HG02678 (cell line): ENCODE measurements at regions not wholly inside any gene's neighbourhood (a gene's known extent, or its start where the extent isn't known, plus 50 kb on each side); places are given as distances from the start of the nearest gene placed in this dataset.
"Not testable (repeated sequence)": the region's sequence is repeated elsewhere in the genome, so short reads cannot be mapped to it uniquely, and the experiment has no call there.

Experiments
- ATAC-seq: cut with Tn5 transposase; IDR thresholded peaks from one replicate; pipeline ENCODE4 v1.9.1; 2021; ENCODE audit warnings: mild to moderate bottlenecking, moderate library complexity; ENCODE audit not compliant: unreplicated experiment

DNA sequence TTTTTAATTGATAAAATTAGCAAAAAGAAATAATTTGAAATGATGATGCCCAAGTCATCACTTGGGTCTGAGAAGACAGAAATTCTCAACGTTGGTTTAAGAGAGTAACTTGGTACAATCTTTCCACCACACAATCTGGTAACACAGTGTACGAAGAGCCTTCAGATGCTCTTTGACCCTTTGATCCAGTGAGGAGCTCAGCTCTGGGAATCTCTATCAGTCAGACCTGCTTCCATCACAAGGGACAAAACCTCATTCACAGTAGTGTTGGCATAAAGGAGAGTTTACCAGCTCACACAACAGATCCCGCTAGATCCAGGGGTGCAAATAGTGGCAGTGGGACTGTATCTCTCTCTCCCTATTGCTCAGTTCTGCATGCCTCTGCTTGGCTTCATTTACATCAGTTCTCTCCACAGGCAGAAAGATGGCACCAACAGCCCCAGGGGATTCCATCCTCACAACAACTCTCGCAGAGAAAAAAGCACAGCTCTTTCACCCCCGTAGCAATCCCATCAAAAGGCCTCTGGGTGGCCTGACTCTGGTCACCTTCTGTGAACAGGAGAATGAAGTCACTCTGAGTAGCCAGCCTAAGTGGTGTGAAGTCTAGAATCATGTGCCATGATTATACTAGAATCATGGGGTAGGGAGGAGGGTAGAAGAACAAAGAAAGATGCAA lies 119.7 kb downstream of the ZNF281 start:
- no peak for ATAC-seq

DNA sequence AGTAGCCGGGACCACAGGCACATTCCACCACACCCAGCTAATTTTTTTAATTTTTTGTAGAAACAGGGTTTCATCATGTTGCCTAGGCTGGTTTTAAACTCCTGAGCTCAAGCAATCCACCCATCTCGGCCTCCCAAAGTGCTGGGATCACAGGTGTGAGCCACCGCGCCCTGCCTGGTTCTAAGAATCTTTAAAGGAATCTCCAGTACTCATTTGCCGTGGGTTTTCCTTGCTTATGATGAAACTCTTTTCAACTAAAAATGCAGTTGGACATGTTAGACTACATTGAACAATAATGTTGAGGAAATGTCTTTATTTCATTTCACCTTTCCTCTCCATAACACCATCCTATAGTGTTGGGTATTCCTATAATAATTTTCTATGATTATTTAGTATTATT lies 121.6 kb downstream of the ZNF281 start:
- no peak for ATAC-seq

DNA sequence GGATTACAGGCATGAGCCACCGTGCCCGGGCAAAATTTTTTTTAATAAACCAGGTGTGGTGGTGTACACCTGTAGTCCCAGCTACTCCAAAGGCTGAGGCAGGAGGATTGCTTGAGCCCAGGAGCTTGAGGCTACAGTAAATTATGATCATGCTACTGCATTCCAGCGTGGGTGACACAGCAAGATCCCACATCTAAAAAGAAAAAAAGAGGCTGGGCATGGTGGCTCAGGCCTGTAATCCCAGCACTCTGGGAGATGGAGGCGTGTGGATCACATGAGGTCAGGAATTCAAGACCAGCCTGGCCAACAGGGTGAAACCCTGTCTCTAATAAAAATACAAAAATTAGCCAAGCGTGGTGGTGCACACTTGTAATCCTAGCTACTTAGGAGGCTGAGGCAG lies 125.6 kb downstream of the ZNF281 start:
- ATAC-seq = not testable (repeated sequence)

DNA sequence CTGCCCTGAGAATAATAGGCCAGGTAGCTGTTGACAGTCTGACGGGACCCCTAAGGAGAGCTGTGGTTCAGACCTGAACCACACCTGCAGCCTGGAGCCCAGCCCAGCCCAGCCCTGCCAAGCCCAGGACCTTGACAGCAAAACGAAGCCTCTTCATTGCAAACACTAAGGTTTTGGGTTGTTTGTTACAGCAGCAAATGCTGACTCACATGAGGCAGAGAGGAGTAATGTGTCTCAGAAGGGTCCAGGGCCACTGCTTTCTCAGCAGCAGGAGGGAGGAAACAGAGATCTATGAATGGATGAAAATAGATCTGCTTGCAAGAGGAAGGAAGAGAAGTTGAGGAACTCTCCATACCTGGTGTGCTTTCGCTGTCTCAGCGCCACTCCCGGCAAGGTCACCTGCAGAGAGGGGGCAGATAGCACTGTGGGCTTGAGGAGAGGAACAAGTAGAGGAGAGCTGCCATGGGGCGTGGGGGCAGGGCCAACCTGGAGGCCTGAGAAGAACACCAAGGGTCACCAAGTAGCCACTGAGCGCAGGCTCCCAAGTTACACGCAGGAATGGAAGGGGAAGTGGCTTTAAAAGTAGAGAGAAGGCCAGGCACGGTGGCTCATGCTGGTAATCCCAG lies 127.2 kb downstream of the ZNF281 start:
- no peak for ATAC-seq

DNA sequence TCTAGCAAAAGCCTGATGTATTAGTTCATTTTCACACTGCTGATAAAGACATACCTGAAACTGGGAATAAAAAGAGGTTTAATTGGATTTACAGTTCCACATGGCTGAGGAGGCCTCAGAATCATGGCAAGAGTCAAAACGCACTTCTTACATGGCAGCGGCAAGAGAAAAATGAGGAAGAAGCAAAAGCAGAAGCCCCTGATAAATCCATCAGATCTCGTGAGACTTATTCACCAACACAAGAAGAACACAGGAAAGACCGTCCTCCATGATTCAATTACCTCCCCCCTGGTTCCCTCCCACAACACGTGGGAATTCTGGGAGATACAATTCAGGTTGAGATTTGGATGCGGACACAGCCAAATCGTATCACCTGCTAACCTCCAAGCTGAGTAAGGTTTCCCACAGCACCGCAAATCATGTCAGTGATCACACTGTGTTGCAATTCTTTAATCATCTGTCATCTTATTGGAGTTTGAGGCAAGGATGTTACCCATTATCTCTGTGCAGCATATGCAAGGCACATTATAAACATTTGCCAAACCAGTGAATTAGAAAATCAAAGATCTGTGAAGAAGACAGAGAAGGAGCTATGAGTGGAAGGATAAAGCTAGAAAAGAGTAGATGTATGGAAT lies 128.5 kb downstream of the ZNF281 start:
- no peak for ATAC-seq

DNA sequence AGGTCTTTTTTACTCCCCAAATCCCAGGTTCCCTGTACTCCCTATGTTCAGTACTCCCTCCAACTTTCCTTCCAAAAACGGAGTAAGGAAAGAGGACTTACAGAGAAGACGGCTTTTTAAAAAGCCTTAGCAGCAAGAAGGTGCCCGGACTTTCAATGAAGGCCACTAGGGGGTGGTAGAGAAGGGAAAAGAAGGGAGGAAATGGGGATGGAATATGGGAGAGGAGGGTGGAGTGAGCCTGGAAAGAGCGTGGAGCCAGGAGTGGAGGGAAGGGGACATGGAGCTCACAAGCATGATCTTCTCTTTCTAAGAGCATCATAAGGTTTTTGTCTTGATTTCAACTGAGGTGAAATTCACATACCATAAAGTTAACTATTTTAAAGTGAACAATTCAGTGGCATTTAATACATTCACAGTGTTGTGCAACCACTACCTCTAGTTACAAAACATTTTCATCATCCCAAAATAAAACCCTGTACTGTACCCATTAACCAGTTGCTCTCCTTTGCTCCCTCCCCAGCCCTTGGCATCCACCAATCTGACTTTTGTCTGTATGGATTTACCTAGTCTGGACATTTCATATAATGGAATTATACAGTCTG lies 129.9 kb downstream of the ZNF281 start:
- no peak for ATAC-seq

DNA sequence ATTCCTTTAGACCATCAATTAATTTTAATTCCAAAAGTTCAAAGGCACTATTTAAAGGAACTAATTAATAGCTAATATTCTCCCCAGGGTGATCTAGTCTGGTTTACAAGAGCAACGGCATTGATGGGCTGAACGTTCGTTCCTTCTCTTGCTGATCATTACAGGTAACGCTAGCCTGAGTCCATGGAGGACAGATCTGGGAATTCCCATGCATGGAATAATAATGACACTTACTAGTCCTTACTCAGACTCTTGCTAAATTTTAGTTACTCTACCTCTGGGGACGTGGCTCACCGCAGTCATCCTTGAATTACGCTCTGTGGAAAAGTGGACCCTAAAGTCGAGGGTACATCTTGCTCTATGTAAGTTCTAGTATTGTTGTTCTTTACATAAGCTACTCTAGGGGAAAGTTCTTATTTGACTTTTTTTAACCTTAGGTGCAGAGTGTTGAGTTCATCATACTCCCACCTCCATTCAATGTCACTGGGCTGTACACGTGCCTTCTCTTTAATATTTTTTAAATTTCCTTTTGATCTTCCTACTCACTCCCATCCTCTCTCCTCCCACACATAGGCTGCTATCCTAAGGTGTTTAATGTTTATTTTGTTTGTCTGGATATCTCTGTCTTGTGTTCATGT lies 133.9 kb downstream of the ZNF281 start:
- no peak for ATAC-seq

DNA sequence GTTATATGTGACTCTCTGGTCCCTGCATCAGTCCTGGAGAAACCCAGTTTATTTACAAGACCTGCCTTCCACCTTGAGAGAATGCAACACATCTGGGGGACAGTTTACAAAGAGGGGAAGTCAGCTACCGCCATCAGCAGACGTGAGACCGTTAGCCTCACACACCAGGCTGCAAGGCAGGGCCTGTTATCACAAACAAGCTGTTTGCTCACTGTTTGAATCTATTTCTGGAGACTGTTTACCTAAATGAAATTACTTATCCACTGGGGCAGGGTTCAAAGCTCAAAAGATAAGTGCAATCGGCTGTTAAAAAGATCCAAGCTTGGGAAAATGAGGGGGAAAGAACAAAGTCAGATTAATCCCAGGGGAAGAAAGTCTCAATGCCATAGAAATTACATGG lies 134.4 kb downstream of the ZNF281 start:
- no peak for ATAC-seq

DNA sequence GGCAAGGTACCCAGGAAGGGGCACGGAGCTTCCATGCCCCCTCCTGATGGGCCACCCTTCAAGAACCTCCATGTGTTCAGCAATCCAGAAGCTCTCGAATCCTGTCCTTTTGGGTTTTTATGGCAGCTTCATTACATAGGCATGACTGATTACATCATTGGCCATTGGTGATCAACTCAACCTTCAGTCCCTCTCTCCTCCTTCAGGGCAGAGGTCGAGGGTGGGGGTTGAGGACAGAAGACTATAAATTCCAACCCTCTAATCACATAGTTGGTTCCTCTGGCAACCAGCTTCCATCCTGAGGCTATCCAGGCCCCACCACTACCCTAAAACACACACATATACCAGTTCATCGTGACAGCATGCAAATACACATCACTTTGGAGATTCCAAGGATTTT lies 135.7 kb downstream of the ZNF281 start:
- ATAC-seq = no peak

DNA sequence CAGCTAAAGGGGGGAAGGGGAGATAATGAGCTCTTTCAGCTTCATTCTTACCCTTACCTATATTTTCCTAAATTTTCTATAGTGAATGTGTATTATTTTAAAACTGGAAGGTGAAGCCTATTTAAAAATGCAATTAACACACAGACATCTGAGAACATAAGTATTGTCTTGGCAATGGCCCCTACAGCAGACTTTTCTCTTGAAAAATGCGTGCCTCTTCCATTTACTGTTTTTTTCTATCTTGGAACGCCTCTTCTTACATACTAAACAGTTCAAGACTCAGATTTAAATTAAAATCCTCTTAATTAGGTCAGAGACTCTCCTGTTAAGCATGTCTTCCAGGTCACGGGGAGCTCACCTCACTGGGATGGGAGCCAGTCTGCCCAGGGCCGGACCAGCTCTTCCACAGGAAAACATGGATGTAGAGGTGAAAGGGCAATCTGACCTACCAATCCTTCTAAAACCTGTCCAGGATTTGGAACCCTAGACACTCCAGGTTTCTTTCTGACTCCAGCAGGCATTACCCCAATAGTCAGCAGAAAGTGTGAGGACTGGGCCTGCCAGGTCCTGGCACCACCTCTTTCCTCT lies 137.3 kb downstream of the ZNF281 start:
- ATAC-seq = no peak

DNA sequence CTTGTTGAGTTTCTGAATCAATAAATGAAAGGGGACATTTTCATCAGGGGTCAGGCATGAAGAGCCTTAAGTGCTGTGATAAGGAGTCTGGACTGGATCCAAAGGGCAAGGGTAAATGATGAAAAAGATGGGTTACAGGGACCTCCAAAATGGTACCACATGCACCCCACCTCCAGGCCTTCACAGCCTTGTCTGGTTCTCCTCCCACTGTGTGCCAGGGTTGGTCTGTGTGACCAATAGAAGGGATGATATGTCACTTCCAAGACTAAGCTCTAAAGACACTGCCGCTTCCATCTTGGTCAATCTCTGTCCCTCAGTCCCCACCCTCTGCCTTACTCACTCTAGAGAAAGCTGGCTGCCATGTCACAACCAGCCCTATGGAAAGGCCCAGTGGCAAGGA lies 140.6 kb downstream of the ZNF281 start:
- no peak for ATAC-seq

DNA sequence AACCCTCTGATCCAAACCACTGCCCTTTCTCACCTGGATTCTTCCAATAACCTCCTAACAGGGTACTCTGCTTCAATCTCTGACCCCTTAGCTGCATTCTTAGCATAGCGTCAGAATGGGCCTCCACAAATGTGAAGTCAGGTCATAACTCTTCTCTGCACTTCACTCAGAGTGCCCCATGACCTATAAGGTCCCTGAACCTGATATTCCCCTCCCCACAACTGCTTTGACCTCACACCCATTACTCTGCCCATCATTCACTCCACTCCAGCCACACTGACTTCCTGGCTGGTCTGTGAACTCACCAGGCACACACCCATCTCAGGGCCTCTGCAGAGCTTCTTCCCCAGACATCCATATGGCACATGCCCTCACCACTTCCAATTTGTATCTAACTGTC lies 141.9 kb downstream of the ZNF281 start:
- no peak for ATAC-seq

DNA sequence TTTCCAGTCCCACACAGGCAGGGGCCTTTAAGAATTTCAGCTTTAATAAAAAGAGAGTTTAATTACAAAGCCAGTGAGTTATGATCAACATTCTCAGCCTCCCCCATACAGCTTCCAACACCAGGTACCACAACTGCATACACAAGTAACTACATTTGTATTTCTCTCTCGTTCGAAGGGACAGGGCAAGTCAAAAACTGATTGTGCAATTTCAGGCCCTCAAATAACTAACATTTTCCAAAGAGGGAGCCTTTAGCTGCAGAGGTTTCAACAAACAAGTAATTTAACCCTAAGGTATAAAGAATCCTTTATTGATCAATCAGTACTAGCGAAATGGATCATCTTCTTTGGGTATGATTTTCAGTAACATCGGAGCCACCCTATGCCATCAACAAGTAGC lies 142.4 kb downstream of the ZNF281 start:
- no peak for ATAC-seq

DNA sequence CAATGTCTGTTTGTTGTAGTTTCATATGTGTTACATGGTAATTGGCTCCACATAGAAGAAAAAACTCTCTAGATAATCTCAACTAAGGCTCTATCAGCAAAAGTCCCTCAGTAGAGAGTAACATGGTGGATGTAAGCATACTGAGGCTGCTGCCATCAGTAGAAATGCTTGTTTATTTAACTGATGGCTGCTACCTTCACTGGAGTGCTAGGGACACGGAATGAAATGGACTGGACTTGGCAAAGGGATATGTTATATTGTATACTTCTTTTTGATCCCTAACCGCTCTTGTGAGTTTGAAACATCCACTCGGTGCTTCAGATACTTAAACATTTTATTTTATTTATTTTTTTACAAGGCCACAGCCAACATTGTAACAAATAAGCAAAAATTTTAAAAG lies 143.0 kb downstream of the ZNF281 start:
- ATAC-seq = no peak

DNA sequence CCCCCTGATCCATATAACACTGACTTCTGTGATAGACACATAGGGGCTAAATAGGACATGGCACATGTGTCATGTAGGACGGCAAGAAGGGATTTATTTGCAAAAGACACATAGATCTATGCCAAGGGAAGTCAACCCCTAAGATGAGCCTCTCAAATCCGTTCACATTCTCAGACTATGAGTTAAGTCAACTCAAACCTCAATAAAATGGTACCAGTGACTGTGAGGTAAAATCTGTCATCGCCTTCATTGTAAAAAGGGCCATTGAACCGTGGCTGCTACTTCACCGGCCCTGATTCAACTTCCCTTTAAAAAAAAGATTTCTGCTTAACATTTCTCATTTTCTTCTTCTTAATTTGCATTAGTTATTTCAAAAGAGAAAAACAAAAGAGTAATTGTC lies 144.0 kb downstream of the ZNF281 start:
- ATAC-seq = no peak

DNA sequence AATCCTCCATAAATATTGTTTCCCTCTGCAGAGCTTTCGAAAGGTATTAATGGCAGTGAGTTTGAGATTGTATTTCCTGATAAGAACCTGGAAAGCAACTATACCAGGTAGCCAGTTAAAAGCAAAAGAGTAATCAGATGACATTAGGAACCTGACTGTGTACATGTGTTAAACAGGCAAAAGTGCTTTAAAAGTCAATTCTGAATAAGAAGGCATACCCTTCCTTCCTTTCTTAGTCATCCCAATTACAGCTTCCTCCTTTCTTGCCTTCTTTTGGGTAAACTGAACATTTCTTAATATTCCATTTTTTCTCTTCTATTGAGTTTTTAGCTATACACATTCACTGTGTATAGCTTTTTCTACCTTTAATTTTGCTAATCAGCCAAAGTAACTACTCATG lies 144.7 kb downstream of the ZNF281 start:
- ATAC-seq = no peak

DNA sequence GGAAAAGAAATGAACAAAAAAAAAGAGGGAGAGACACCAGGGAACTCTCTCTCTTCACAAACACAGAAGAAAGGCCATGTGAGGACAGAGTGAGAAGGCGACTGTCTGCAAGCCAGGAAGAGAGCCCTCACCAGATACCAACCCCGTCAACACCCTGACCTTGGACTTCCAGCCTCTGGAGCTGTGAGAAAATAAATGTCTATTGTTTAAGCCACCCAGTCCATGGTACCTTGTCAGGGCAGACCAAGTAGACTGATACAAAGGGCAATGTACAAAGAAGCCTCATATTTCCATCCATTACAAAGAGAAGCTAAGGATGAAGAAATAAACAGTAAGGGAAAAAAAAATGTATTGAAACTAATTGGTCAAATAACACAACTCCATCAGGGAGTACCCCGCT lies 146.6 kb downstream of the ZNF281 start:
- ATAC-seq = no peak

DNA sequence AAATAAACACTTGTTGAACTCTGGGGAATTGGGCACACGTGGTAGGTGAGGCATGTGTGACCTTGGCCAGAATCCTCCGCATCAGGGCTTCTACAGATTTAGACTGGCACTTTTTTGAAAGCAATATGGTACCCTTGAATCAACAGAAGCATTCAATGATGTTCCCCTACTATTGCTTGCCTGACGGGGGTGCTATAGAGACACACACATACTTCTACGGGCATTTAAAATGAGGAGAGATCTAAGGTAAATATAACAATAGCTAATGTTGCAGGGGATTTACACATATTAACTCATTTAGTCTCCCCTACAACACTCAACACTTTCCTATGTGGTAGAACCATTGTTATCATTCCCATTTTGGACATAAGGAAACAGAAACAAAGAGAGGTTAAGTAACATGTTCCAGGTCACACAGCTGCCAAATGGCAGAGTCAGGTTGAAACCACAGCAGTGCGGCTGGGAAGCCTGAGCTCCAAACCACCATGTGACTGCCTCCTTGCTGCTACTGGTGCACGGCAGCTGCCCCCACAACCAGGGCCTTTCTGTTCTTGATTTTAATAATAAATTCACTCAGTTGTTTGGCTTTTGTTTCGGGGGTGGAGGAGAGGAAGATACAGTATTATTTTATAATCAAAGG lies 147.4 kb downstream of the ZNF281 start:
- peak; percentile 75 for ATAC-seq

DNA sequence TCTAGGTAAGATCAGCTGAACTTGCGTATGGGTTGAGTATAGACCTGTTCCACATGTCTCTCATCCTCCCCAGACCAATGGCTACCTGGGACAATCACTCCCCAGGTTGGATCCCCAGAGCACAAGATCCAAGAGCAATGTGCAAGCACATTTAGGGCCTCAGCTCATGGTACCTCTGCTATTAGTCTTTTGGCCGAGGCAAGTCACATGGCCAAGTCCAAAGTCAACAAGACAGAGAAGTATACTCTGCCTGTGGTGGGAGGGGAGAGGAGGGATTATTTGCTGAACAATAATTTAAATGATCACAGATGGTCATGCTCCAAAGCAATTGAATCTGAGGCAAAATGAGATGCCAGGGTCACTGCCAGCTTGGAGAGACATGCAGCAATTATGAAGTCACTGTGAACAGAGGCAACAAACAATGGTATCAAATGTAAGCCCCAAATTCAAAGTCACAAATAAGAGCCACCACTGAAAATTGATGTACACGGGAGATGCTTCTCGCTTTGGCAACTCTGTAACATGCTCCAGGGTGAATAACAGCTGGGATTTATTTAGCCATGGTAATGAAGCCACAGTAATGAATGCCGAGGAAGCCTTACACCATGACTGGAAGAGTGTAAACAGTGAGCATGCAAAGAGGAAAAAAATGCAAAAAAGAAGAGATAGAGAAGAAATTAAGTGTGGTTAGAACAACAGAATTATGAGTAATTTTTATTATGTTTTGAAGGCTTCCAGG lies 149.1 kb downstream of the ZNF281 start:
- no peak for ATAC-seq
